Mammary epithelial cell (primary cell): ENCODE measurements at regions not wholly inside any gene's neighbourhood (a gene's known extent, or its start where the extent isn't known, plus 50 kb on each side); places are given as distances from the start of the nearest gene placed in this dataset.

Experiments
- EZH2 ChIP-seq: IDR thresholded peaks from 2 replicates; pipeline ENCODE4 v1.6.1; 2012; ENCODE audit warnings: low read length, inconsistent platforms, borderline replicate concordance
- TF ChIP-seq, protein P1 (sequence below), 2 donors: IDR thresholded peaks in 1 of 2; conservative IDR thresholded peaks in 1 of 2; 2 replicates each; pipeline ENCODE4 v1.5.1; 2011 to 2012; ENCODE audit warnings: inconsistent platforms in 2 of 2, low read length in 2 of 2, mild to moderate bottlenecking in 2 of 2, control low read depth in 1 of 2, low read depth in 1 of 2; ENCODE audit not compliant: insufficient read depth in 1 of 2; ENCODE audit errors: extremely low read depth in 1 of 2

DNA sequence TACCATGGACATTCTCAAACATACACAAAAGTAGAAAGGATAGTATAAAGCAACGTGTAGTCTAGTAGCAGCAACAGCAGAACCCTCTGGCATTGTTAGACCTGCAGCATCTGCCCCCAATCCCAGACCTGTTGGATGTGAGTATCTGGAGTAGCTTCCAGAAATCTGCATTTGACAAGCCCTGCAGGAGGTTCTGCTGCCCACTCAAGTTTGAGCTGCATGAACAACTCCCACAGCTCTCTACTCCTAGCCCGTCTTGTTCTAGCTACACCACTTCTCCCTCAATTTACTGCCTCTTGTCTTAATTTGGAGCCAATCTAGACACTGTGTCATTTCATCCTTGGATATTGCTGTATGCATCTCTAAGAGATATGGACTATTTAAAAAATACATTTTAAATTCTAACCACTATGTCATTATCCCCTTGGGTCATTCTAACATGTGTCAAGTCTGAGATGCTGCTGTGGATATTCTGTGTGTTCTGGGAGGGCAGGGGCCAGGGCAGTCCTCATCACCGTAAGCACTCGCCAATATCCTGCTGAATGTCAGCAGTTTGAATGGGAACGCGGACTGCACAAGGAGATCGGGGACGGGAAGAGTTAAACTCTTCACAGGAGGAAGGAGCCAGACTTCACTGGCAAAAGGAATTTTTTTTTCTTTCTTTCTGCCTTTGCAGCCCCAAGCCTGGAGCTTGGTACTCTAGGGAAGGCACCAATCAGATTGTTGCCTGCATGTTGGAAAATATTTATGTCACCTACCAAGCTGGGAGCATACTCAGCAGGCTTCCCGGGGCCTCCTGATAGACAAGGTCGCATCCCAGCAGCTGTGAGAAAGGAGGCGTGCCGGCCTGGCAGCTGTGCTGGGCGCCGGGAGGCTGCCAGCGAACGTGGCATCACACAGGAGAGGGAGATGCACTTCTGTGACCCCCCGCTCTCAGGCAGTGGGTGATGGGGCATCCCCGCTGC is 429.0 kb downstream of the MIAT start:
- TF ChIP-seq, protein P1, sequence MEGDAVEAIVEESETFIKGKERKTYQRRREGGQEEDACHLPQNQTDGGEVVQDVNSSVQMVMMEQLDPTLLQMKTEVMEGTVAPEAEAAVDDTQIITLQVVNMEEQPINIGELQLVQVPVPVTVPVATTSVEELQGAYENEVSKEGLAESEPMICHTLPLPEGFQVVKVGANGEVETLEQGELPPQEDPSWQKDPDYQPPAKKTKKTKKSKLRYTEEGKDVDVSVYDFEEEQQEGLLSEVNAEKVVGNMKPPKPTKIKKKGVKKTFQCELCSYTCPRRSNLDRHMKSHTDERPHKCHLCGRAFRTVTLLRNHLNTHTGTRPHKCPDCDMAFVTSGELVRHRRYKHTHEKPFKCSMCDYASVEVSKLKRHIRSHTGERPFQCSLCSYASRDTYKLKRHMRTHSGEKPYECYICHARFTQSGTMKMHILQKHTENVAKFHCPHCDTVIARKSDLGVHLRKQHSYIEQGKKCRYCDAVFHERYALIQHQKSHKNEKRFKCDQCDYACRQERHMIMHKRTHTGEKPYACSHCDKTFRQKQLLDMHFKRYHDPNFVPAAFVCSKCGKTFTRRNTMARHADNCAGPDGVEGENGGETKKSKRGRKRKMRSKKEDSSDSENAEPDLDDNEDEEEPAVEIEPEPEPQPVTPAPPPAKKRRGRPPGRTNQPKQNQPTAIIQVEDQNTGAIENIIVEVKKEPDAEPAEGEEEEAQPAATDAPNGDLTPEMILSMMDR (conservative IDR thresholded peaks at IDR 0.05 in 1 of 2, IDR thresholded peaks at IDR 0.05 in 1 of 2; ENCODE audit: extremely low read depth in 1 of 2, insufficient read depth in 1 of 2, low read depth in 1 of 2, low read length in 2 of 2): no peak
- TF ChIP-seq EZH2: no peak
